Stomach (tissue), 4 donors: ENCODE measurements at regions not wholly inside any gene's neighbourhood (a gene's known extent, or its start where the extent isn't known, plus 50 kb on each side); places are given as distances from the start of the nearest gene placed in this dataset.

Source experiments
- CTCF ChIP-seq, 7 experiments: fragments of 450-650 bp in 4 of 7; fragments of 200-600 bp in 3 of 7; sonication (generic) in 3 of 7; IDR thresholded peaks; one replicate each; pipeline ENCODE4 v1.5.1; 2016 to 2019; ENCODE audit warnings: antibody characterized with exemption in 7 of 7, control low read depth in 2 of 7, mild to moderate bottlenecking in 1 of 7
- POLR2A ChIP-seq, 4 donors: fragments of 450-650 bp; IDR thresholded peaks; one replicate each; pipeline ENCODE4 v1.6.1; 2016; ENCODE audit warnings: antibody characterized with exemption in 4 of 4, control low read depth in 2 of 4, mild to moderate bottlenecking in 1 of 4, moderate library complexity in 1 of 4

- TF ChIP-seq POLR2A (IDR thresholded peaks at IDR 0.05) = no peak
- no peak for TF ChIP-seq CTCF (IDR thresholded peaks at IDR 0.05)
Measured at GRCh38 chr4:114358901-114359300, 239.7 kb upstream of the UGT8 start.
